Adrenal gland (tissue), 5 donors: ENCODE measurements at regions not wholly inside any gene's neighbourhood (a gene's known extent, or its start where the extent isn't known, plus 50 kb on each side); places are given as distances from the start of the nearest gene placed in this dataset.
"Not testable (repeated sequence)": the region's sequence is repeated elsewhere in the genome, so short reads cannot be mapped to it uniquely, and the experiment has no call there.

Experiments
- CTCF ChIP-seq, 6 experiments: fragments of 450-650 bp in 4 of 6; fragments of 200-600 bp in 2 of 6; sonication (generic) in 1 of 6; IDR thresholded peaks; 1 replicate in 5 of 6; 2 replicates in 1 of 6; pipeline versions ENCODE4 v1.5.1 to v1.8.0; 2016 to 2021; ENCODE audit warnings: antibody characterized with exemption in 6 of 6, mild to moderate bottlenecking in 2 of 6, moderate library complexity in 1 of 6
- POLR2A ChIP-seq, 2 donors: fragments of 450-650 bp; IDR thresholded peaks; one replicate each; pipeline ENCODE4 v1.6.1; 2017; ENCODE audit warnings: antibody characterized with exemption in 2 of 2, mild to moderate bottlenecking in 2 of 2, moderate library complexity in 1 of 2
- donor health status: DM: no; HTN: no; CAD: no.

DNA sequence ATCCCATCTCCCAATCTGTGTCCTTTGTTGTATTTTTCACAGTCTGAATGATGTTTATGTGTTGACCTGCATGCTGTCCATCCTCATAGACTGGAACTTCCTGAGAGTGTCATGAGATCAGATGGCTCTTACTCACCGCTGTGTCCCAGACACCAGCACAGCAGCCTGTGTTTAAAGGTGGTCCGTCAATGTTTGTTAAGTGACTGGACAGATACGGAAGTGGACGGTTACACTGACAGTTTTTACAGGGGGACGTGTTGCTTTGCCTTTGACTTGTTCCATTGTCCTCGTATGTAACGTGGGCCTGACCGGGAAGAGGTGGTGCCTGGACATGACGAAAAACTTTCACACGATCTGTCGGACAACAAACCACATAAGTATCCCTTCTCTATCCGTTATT lies 56.7 kb upstream of the SULF2 start:
- not testable (repeated sequence) for TF ChIP-seq CTCF, POLR2A (IDR thresholded peaks at IDR 0.05)
